Fibroblast of pulmonary artery (primary cell): ENCODE measurements at regions not wholly inside any gene's neighbourhood (a gene's known extent, or its start where the extent isn't known, plus 50 kb on each side); places are given as distances from the start of the nearest gene placed in this dataset.

ENCODE experiments used
- DNase-seq: peaks from one replicate; pipeline ENCODE4 v3.0.0-alpha.2; 2010; ENCODE audit warnings: low read depth
- H3K4me3 ChIP-seq: replicated peaks from 2 replicates; pipeline ENCODE4 v1.5.1; 2011; ENCODE audit warnings: low read depth, mild to moderate bottlenecking, control low read depth, low read length, moderate library complexity
- TF ChIP-seq, protein P1 (sequence below): IDR thresholded peaks from 2 replicates; pipeline ENCODE4 v1.5.1; 2011; ENCODE audit warnings: mild to moderate bottlenecking, control low read depth, low read length, inconsistent platforms; ENCODE audit errors: missing control alignments

DNA sequence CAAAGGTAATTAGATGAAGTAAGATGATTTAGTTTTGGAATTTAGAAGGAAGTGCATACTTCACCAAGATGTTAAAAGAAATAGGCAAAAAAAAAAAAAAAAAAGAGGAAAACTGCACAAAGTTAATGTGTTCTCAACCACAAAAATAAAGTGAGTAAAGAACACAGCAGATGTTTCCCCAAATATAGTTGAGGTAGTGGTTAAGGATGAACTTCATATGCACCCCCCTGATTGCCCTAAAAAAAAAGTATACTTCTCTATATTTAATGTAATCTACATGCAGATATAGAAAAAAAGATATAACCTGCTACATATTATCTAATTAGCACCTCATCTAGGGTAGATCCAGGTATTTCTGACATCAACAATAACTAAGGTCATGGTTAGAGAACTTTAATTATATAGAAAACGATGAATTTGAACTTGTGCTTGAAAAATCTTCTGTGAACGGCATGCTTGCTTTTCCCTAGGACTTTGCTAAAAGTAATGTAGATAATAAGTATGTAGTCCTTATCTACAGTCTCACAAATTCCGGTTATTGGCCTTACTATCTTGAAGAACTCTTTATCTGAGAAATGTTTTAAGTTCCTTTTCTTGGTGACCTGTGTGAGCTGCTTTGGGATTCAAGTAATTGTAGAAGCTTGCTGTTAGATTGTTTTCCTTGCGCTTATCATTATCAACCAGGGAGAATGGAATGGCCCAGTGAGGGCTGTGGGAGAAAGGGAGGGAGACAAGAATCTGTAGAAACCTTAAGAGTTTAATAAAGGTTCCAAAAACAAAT, 70.1 kb upstream of the LRRC7 start:
- no peak for DNase-seq
- H3K4me3 ChIP-seq = no peak overlapping the region
- TF ChIP-seq, protein P1, sequence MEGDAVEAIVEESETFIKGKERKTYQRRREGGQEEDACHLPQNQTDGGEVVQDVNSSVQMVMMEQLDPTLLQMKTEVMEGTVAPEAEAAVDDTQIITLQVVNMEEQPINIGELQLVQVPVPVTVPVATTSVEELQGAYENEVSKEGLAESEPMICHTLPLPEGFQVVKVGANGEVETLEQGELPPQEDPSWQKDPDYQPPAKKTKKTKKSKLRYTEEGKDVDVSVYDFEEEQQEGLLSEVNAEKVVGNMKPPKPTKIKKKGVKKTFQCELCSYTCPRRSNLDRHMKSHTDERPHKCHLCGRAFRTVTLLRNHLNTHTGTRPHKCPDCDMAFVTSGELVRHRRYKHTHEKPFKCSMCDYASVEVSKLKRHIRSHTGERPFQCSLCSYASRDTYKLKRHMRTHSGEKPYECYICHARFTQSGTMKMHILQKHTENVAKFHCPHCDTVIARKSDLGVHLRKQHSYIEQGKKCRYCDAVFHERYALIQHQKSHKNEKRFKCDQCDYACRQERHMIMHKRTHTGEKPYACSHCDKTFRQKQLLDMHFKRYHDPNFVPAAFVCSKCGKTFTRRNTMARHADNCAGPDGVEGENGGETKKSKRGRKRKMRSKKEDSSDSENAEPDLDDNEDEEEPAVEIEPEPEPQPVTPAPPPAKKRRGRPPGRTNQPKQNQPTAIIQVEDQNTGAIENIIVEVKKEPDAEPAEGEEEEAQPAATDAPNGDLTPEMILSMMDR = no peak

DNA sequence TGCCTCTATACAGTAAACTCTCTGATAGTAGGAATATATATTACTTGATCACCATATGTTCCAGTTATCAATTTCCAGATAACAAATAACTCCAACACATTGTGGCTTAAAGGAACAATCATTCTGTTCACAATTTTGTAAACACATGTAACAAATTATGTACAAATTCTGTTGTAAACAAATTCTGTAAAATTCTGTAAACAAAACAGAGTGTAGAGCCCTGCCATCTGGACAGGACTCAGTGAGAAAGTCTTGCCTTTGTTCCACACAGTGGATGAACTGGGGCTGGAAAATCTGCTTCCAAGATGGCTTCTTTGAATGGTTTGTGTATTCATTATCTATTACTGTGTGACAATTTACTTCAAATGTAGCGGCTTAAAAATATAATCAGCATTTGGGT, 69.0 kb upstream of the LRRC7 start:
- no peak overlapping the region for H3K4me3 ChIP-seq
- DNase-seq = no peak
- TF ChIP-seq, protein P1 = no peak

DNA sequence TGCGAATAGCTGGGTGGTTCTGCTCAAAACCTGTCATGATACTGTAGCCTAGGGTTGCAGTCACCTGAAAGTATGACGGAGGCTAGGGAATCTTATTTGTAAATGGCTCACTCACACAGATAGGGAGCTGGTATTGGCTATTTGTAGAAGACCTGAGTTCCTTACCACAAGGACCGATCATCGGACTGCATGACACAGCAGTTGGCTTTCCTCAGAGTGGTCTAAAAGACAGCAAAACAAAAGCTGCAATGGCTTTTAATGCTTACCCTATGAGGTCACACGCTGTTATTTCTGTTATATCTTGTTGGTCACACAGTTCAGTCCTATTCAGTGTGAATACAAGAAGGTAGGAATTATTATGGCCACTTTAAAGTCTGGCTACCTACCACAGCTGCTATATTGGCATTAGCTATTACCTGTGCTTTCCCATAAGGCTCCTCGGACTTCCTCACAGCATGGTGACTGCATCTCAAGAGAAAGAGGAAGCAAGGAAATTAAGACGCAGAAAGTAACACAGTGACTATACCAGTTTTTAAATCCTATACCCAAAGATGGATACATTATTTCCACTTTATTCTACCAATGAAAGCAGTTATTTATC, 68.4 kb upstream of the LRRC7 start:
- no peak overlapping the region for H3K4me3 ChIP-seq
- DNase-seq = no peak
- TF ChIP-seq, protein P1 = no peak

DNA sequence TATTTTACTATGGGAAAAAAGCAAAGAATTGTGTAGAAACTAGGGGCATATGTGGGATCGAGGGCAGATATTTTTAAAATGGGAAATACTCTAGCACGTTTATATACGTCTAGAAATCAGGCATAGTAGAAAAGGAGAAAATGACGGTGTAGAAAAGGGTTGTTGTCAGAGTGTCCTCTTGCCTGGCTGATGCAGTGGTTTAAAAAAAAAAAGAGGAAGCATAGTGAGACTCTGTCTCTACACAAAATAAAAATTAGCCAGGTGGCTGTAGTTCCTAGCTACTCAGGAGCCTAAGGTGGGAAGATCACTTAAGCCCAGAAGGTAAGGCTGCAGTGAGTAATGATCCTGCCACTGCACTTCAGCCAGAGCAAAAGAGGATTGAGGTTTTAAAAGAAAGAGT, 64.7 kb upstream of the LRRC7 start:
- TF ChIP-seq, protein P1 = no peak
- DNase-seq = no peak
- H3K4me3 ChIP-seq = no peak overlapping the region

DNA sequence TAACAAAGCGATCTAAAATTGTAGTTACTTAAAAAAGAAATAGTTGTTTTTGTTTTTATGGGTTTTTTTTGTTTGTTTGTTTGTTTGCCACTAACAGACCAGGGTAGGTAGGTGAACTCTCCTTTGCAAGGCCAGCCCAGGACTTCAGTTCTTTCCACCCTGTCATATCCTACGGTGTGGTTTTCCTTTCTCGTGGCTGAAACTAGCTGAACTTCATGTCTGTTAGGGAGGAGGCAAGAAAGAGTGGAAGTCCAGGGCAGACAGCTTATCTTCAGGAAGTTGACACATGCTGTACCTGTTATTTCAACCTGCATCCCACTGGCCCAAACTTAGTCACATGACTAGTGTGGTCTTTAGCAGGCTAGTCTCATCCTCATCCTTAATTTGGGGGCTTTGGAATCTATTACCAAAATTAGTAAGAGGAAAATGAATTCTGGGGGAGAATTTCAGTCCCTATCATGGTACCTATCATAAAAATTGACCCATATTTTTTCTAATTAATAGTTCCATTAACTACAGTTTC, 62.9 kb upstream of the LRRC7 start:
- TF ChIP-seq, protein P1 = no peak
- no peak overlapping the region for H3K4me3 ChIP-seq
- DNase-seq = no peak

DNA sequence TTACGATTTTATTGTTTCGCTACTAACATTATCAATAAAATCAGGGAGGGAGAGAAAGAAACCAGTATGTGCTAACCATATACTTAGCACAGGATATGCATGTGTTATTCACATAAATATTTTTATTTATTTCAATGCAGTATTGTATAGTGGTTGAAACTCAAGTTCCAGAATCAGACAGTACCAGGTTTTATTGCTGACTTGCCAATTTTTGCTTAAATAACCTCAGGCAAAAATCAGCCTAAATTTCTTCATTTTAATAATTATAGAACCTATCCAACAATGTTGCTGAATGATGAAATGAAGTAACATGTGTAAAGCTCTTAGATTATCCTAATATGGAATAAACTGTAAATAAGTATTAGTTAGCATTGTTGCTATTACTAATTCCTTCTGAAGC, 61.4 kb upstream of the LRRC7 start:
- no peak overlapping the region for H3K4me3 ChIP-seq
- TF ChIP-seq, protein P1 = no peak
- no peak for DNase-seq
